ENCODE measurements at regions not wholly inside any gene's neighbourhood (a gene's known extent, or its start where the extent isn't known, plus 50 kb on each side); places are given as distances from the start of the nearest gene placed in this dataset.
A peak's percentile ranks its signal among the peaks of the same experiment; 100 is the strongest.

DNA sequence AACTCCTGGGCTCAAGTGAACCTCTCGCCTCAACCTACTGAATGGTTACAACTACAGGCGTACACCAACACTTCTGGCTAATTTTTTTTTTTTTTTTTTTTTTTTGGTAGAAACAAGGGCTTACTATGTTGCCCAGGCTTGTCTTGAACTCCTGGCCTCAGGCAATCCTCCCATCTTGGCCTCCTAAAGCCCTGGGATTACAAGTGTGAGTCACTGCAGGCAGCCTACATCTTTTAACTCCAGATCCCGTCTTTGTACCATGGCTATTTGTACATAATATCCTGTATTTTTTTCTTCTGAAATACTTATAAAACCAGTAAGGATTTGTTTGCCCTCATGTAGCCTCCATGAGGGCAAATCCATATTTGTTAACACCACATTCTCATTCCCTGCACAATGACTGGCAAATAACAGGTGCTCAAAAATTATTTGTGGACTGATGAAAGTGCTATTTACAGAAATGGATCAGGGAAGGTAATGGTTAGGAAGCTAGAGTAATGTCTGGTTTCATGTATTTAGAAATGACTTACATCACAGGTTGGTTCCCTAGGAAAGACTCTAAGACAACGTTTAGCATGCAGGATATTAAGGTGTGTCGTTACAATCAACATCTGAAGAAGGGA, 51.9 kb upstream of the POU5F2 start:
- TF ChIP-seq, protein P1, sequence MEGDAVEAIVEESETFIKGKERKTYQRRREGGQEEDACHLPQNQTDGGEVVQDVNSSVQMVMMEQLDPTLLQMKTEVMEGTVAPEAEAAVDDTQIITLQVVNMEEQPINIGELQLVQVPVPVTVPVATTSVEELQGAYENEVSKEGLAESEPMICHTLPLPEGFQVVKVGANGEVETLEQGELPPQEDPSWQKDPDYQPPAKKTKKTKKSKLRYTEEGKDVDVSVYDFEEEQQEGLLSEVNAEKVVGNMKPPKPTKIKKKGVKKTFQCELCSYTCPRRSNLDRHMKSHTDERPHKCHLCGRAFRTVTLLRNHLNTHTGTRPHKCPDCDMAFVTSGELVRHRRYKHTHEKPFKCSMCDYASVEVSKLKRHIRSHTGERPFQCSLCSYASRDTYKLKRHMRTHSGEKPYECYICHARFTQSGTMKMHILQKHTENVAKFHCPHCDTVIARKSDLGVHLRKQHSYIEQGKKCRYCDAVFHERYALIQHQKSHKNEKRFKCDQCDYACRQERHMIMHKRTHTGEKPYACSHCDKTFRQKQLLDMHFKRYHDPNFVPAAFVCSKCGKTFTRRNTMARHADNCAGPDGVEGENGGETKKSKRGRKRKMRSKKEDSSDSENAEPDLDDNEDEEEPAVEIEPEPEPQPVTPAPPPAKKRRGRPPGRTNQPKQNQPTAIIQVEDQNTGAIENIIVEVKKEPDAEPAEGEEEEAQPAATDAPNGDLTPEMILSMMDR (IDR thresholded peaks at IDR 0.05; ENCODE audit: borderline replicate concordance, extremely low read depth, low read length, poor library complexity, severe bottlenecking): no peak
- no peak for TF ChIP-seq EZH2 (IDR thresholded peaks at IDR 0.05; ENCODE audit: borderline replicate concordance, low read depth, low read length, severe bottlenecking)
- no peaks in the 10 kb centered on the region for H3K79me2 ChIP-seq (ENCODE audit: insufficient read depth, low read length)
- DNase-seq (no peak), ATAC-seq (ENCODE audit: insufficient read depth, low read depth) (no peak)
- no peak overlapping the region for H3K27ac ChIP-seq (ENCODE audit: low read length)
- no peaks in the 10 kb centered on the region for H3K27me3 ChIP-seq (ENCODE audit: insufficient read depth, low read length, poor library complexity)
- H3K4me1 ChIP-seq (ENCODE audit: insufficient read depth, low read length): no peaks in the 10 kb centered on the region
- no peaks in the 10 kb centered on the region for H3K9me3 ChIP-seq (ENCODE audit: insufficient read depth, low read length, severe bottlenecking)
- no peak overlapping the region for H3K4me2 ChIP-seq (ENCODE audit: insufficient read depth, low read length)
- no peaks in the 10 kb centered on the region for H4K20me1 ChIP-seq (ENCODE audit: insufficient read depth, low read length)
- no peak overlapping the region for H3K4me3 ChIP-seq (ENCODE audit: low read depth in 1 of 2, low read length in 2 of 2)
- no peak overlapping the region for H2AFZ ChIP-seq (ENCODE audit: low read depth, low read length)
- H3K9ac ChIP-seq (ENCODE audit: low read depth, low read length): no peak overlapping the region
- H3K36me3 ChIP-seq (ENCODE audit: insufficient read depth, low read length): 0 out of 2 replicates have a peak, but pooled peaks cover 6% of the 10 kb centered on the region

DNA sequence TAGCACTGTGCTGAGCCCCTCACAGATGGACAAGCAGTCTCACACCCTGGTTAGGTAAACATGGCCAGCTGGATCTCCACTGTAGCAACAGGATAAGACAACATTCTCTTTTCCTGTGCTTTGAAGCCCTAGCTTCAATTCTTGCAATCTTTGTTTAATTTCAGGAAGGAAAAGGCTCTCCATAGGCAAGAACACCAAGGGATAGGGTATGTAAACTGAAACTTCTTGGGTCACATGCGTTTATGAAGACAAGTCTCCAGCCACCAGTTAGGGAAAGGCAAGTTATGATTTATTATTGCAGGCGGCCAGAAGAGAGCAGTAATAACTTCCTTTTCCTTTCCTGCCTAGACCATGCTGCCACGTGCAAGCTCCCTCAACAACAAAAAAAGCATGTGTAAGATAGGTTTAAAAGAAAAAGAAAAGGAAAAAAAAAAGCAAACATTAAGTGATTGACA, 50.1 kb upstream of the POU5F2 start:
- TF ChIP-seq EZH2 (IDR thresholded peaks at IDR 0.05; ENCODE audit: borderline replicate concordance, low read depth, low read length, severe bottlenecking): no peak
- TF ChIP-seq, protein P1 (IDR thresholded peaks at IDR 0.05; ENCODE audit: borderline replicate concordance, extremely low read depth, low read length, poor library complexity, severe bottlenecking): peak; percentile 13
- ATAC-seq (ENCODE audit: insufficient read depth, low read depth): no peak
- Histone ChIP-seq H3K9me3 (ENCODE audit: insufficient read depth, low read length, severe bottlenecking) (no peaks in the 10 kb centered on the region), H3K27ac (ENCODE audit: low read length) (no peak overlapping the region), H3K79me2 (ENCODE audit: insufficient read depth, low read length) (no peaks in the 10 kb centered on the region), H3K4me3 (ENCODE audit: low read depth in 1 of 2, low read length in 2 of 2) (no peak overlapping the region), H4K20me1 (ENCODE audit: insufficient read depth, low read length) (no peaks in the 10 kb centered on the region), H3K9ac (ENCODE audit: low read depth, low read length) (no peak overlapping the region), H3K4me2 (ENCODE audit: insufficient read depth, low read length) (no peak overlapping the region), H3K4me1 (ENCODE audit: insufficient read depth, low read length) (no peaks in the 10 kb centered on the region), H3K27me3 (ENCODE audit: insufficient read depth, low read length, poor library complexity) (no peaks in the 10 kb centered on the region), H2AFZ (ENCODE audit: low read depth, low read length) (no peak overlapping the region), H3K36me3 (ENCODE audit: insufficient read depth, low read length) (0 out of 2 replicates have a peak, but pooled peaks cover 6% of the 10 kb centered on the region)
- DNase-seq: no peak
